Left hindlimb (tissue), 1 donor: ENCODE measurements at regions not wholly inside any gene's neighbourhood (a gene's known extent, or its start where the extent isn't known, plus 50 kb on each side); places are given as distances from the start of the nearest gene placed in this dataset.
"Not testable (repeated sequence)": the region's sequence is repeated elsewhere in the genome, so short reads cannot be mapped to it uniquely, and the experiment has no call there.

ENCODE experiments used
- DNase-seq: peaks from one replicate; pipeline ENCODE4 v3.0.0-alpha.2; 2018

DNA sequence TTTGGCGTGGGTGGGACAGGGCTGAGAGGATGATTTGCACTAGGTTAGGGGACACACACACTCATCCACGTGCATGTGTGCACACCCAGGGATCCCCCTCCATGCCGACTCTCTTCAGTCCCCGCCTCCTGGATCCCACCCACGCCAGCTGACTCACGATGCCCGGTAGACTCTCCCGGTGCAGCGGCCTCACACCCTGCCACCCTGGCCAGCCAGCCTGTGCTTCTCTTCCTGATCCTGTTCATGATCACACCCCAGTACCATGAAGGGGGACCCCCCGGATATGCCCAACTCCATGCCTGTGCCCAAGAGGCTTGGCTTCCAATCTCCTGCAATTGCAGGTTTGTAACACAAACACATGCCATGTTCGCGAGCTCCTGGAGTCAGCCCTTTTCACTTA is 157.8 kb upstream of the HDAC4 start:
- no peak for DNase-seq

- no peak for DNase-seq
Observed at GRCh38 chr2:239557516-239557915, 156.7 kb upstream of the HDAC4 start.

- DNase-seq, result no peak
Observed at GRCh38 chr2:239555571-239555905, 154.7 kb upstream of the HDAC4 start.

DNA sequence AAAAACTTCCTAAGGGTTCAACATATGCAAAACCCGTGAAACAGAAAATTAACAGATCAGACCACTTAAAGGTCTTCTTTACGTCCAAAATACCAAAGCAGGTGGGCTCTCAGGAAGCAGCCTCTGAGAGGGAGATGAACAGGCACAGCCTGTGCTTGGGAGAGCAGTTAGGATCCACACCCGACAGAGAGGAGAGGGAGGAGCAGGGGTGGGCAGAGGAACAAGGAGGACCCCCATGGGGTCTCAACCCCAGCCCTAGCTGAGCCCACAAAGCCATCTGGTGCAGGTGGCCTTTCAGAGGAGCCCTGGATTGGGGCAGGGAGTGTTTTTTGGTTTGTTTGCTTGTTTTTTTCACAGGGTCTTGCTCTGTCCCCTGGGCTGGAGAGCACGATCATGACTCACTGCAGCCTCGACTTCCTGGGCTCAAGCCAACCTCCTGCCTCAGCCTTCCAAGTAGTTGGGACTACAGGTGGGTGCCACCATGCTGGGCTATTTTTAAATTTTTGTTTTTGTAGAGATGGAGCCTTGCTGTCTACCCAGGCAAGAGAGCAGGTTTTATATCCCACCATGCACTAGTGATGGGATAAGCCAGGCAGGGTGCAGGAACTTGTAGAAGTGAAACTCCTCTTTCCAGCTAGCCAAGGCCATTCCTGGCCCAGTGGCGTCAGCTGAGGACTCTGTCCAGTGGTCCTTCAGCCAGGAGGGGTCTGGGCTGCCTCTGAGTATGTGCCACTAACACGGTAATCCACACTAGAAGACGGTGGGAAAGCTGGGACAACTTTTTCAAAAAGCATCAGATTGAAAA is 154.1 kb upstream of the HDAC4 start:
- no peak for DNase-seq

DNA sequence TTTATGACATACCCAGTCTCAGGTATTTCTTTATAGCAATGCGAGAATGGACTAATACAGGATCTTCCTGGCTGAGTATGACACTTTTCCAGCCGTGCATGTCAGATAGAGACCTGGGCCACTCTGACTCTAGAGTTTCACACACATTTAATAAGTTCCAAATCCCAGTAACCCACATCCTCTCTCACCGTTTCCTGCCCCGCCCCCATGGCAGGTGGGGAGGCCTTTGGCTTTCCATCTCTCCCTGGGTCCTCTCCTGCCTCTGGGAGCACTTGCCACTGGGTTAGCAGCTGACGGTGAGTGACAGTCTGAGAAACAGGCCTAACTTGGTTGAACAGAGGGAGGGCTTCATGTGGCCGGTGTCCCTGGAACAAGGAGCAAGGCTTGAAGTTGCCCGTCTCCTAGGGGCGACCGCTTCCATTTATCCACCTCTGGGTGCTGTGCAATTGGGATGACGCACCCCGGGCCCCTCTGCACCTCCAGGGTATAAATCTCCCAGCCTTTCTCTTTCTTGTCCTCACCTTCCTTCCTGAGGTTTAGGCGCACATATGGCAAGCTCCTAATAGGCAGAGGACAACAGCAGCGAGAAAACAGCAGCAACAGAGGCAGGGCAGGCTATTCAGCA is 152.7 kb upstream of the HDAC4 start:
- DNase-seq, result no peak

DNA sequence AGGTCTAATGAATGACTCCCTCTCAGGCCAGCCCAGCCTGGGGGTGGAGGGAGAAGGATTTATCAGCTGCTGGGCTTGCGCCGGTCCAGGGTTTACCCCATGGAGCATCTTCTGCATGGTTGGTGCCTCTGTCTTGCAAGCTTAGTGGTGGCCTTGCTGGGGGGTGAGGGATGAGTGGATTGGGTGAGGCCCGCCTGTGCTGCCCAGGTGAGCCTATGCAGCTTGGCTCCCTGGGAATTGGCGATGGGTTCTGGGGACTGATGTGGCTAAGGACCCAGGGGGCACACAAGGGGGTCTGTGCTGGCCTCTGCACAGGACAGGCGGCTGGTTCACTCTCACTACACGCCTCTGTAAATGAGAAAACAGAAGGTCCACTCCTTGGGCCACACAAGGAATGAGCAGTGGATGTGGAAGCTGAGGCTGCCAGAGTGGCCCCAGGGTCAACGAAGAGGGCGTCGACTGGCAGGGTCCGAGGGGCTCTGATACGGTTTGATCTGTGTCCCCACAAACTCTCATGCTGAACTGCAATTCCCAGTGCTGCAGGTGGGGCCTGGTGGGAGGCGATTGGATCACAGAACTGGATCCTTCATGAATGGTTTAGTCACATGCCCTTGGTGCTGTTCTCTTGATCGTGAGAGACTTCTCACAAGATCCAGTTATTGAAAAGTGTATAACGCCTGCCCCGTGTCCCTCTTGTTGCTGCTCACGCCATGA is 151.6 kb upstream of the HDAC4 start:
- no peak for DNase-seq

DNA sequence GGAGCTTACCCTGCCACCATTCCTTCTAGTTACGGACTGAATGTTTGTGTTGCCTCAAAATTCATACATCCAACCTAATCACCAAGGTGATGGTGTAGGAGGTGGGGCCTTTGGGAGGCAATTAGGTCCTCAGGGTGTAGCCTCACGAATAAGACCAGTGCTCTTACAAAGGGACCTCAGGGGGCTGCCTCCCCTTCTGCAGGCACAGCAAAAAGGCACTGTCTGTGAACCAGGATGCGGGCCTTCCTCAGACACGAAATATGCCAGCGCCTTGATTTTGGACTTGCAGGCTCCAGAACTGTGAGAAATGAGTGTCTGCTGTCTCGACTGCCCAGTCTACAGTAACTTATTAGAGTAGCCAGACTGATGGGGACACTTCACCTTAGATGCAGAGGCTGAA is 150.4 kb upstream of the HDAC4 start:
- no peak for DNase-seq

- DNase-seq, result no peak
Observed at GRCh38 chr2:239550357-239550756, 149.5 kb upstream of the HDAC4 start.

- no peak for DNase-seq
Observed at GRCh38 chr2:239549711-239550255, 149.0 kb upstream of the HDAC4 start.

- DNase-seq, result no peak
Observed at GRCh38 chr2:239548965-239549595, 148.3 kb upstream of the HDAC4 start.

GRCh38 chr2:239548451-239548871 is 147.6 kb upstream of the HDAC4 start:
- DNase-seq, result no peak

- DNase-seq, result not testable (repeated sequence)
Observed at GRCh38 chr2:239547140-239547539, 146.3 kb upstream of the HDAC4 start.

DNA sequence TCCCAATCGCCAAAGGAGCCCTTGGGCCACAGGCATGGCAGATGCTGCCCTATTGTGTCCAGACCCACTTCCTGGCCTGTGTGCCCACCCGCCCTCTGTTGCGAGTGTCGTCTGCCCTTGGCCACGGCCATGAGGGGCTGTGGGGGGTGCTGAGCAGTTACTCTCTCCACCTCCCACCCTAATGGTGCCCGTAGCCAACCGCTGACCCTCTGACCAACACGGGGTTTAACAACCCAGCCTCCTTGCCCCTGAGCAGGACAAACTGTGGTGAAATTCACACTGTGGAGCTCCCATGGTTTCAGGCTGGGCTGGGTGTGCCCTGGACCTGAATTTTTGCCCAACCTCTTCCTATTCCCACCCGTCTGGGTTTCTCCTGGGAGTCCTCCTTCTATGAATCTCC is 145.7 kb upstream of the HDAC4 start:
- no peak for DNase-seq

DNA sequence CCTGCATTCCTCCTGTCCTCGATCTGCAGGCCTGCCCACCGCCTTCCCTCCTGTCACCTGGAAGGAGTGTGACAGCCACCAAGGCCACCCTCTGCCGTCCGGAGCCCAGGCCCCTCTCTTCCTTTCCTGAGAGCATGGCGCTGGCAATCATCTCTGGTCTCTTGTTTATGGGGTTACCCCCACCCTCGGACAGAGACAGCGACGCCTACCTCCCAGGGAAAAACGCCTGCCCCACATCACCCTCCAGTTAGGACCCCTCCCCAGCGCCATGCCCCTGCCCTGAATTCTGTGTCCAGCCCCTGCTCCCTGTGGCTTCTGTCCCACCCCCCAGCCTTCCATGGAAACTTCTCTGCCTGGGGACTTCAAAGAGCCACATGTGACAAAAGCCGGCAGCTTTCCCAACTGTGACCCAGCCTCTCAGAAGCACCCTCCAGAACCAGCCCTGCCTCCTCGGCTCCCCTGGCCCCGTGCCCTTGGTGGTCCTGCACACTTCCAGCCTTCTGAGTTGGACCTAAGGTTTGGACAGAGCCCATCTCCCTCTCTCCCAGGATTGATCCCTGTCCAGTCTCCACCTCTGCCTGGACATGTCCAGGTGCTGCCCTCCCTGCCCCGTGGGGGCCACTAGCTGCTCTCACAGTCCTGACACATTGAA is 145.0 kb upstream of the HDAC4 start:
- no peak for DNase-seq

- no peak for DNase-seq
Observed at GRCh38 chr2:239544918-239545465, 144.2 kb upstream of the HDAC4 start.

DNA sequence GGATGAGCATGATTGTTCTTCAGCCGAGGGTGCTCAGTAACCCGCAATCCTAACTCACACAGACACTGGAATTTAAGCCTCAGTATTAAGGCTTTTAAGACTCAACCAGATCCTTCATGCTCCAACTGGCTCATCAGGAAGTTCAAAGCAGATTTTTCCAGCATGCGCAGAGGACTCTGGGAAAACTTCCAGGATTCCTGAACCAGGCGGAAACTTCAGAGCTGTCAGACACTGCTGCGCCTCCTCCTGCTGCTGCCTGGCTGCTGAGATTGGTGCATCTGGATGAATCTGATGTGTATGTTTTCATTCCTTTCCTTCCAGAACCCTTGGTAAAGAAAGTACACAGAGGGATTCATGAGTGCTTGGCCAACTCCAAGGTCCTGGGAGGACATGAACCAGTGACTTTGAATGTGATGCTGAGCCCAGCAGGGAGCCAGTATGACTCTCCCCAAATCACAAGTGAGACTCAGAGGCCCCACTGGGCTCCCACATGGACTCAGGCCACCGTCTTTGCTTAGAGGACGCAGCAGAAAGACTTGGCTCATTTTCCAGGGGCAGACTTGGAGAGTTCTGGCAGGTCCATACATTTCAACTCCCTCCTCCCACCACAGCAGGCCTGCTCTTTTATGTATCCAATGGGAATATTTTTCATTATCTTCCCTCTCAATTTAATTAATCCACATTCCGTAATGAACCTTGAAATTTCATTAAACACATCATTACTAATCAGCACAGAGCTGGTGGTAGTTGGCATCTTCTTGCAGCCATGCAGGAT is 143.5 kb upstream of the HDAC4 start:
- DNase-seq, result peak; percentile 75

GRCh38 chr2:239543702-239544101 is 142.9 kb upstream of the HDAC4 start:
- no peak for DNase-seq

- DNase-seq, result no peak
Observed at GRCh38 chr2:239540174-239540573, 139.4 kb upstream of the HDAC4 start.

GRCh38 chr2:239539776-239540100 is 138.9 kb upstream of the HDAC4 start:
- no peak for DNase-seq

GRCh38 chr2:239539083-239539775 is 138.4 kb upstream of the HDAC4 start:
- no peak for DNase-seq
